Lower leg skin (tissue), 3 donors: ENCODE measurements at regions not wholly inside any gene's neighbourhood (a gene's known extent, or its start where the extent isn't known, plus 50 kb on each side); places are given as distances from the start of the nearest gene placed in this dataset.

Experiments used
- POLR2A ChIP-seq, 2 donors: fragments of 450-650 bp; IDR thresholded peaks; one replicate each; pipeline ENCODE4 v1.6.1; 2016 to 2017; ENCODE audit warnings: antibody characterized with exemption in 2 of 2, mild to moderate bottlenecking in 1 of 2, moderate library complexity in 1 of 2
- TF ChIP-seq, protein P1 (sequence below), 3 donors: fragments of 450-650 bp; IDR thresholded peaks; one replicate each; pipeline ENCODE4 v1.5.1; 2016; ENCODE audit warnings: antibody characterized with exemption in 3 of 3, mild to moderate bottlenecking in 3 of 3, moderate library complexity in 2 of 3

DNA sequence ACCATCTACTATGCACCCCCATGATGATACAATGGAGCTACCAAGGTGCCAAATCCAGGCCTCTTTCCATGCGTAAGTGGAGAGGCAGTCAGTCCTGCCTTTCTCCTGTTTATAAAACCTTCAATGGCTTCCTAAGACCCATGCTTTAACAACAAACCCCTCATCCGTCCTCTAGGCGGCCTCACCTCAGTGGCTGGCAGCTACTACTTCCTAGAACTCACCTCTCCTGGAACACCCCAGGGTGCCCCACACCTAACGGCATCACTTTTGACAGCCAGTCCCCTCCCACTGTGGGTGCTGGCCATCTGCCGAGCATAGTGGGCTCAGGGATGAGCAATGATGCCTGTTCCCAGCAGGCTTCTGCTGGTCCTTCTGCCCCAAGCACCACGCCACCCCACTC, 80.0 kb upstream of the TAB2 start:
- TF ChIP-seq, protein P1, sequence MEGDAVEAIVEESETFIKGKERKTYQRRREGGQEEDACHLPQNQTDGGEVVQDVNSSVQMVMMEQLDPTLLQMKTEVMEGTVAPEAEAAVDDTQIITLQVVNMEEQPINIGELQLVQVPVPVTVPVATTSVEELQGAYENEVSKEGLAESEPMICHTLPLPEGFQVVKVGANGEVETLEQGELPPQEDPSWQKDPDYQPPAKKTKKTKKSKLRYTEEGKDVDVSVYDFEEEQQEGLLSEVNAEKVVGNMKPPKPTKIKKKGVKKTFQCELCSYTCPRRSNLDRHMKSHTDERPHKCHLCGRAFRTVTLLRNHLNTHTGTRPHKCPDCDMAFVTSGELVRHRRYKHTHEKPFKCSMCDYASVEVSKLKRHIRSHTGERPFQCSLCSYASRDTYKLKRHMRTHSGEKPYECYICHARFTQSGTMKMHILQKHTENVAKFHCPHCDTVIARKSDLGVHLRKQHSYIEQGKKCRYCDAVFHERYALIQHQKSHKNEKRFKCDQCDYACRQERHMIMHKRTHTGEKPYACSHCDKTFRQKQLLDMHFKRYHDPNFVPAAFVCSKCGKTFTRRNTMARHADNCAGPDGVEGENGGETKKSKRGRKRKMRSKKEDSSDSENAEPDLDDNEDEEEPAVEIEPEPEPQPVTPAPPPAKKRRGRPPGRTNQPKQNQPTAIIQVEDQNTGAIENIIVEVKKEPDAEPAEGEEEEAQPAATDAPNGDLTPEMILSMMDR (IDR thresholded peaks at IDR 0.05) = no peak
- no peak for TF ChIP-seq POLR2A (IDR thresholded peaks at IDR 0.05)
